ENCODE measurements at regions not wholly inside any gene's neighbourhood (a gene's known extent, or its start where the extent isn't known, plus 50 kb on each side); places are given as distances from the start of the nearest gene placed in this dataset.

DNA sequence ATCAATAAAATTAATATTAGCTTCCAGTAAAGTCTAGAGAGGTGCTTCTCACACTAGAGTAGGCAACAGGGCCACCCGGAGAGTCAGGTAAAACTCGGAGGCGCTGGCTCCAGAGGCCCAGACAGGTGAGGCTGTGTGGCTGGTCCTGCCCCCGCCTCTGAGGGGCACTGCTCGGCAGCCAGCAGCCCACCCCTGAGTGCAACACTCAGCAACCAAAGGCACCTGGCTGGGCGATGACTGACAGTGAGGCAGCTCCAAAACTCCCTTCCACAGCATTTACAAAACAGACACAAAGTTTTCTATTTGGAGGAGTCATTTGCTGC lies 138.8 kb upstream of the ID2 start:
- Histone ChIP-seq H3K9me3 (ENCODE audit: low read depth, low read length, poor library complexity, severe bottlenecking) (no peaks in the 10 kb centered on the region), H3K4me1 (ENCODE audit: insufficient read depth, low read length, poor library complexity, severe bottlenecking) (no peaks in the 10 kb centered on the region), H3K27me3 (replicated peaks; ENCODE audit: insufficient read depth, low read depth, low read length, poor library complexity) (no peaks in the 10 kb centered on the region), H3K36me3 (ENCODE audit: insufficient read depth, low read length, poor library complexity, severe bottlenecking) (no peaks in the 10 kb centered on the region), H3K27ac (ENCODE audit: low read depth, low read length, poor library complexity, severe bottlenecking) (no peak overlapping the region), H3K4me3 (ENCODE audit: low read depth, low read length, poor library complexity, severe bottlenecking) (no peak overlapping the region)
- BruUV-seq (replicated peaks), result no TSS peak
- no peak for TF ChIP-seq EZH2 (IDR thresholded peaks at IDR 0.05; ENCODE audit: borderline replicate concordance, low read depth, low read length, poor library complexity, severe bottlenecking)
- TF ChIP-seq, protein P1, sequence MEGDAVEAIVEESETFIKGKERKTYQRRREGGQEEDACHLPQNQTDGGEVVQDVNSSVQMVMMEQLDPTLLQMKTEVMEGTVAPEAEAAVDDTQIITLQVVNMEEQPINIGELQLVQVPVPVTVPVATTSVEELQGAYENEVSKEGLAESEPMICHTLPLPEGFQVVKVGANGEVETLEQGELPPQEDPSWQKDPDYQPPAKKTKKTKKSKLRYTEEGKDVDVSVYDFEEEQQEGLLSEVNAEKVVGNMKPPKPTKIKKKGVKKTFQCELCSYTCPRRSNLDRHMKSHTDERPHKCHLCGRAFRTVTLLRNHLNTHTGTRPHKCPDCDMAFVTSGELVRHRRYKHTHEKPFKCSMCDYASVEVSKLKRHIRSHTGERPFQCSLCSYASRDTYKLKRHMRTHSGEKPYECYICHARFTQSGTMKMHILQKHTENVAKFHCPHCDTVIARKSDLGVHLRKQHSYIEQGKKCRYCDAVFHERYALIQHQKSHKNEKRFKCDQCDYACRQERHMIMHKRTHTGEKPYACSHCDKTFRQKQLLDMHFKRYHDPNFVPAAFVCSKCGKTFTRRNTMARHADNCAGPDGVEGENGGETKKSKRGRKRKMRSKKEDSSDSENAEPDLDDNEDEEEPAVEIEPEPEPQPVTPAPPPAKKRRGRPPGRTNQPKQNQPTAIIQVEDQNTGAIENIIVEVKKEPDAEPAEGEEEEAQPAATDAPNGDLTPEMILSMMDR (conservative IDR thresholded peaks at IDR 0.05; ENCODE audit: low read depth, low read length), result no peak
- DNase-seq (ENCODE audit: low spot score), result no peak
- intact Hi-C loops (cut with micrococcal nuclease; ENCODE audit: unreplicated experiment), result no loop called here
- ChIA-PET CTCF (no interaction called here), POLR2A (ENCODE audit: low non-redundant PET) (no interaction called here)

DNA sequence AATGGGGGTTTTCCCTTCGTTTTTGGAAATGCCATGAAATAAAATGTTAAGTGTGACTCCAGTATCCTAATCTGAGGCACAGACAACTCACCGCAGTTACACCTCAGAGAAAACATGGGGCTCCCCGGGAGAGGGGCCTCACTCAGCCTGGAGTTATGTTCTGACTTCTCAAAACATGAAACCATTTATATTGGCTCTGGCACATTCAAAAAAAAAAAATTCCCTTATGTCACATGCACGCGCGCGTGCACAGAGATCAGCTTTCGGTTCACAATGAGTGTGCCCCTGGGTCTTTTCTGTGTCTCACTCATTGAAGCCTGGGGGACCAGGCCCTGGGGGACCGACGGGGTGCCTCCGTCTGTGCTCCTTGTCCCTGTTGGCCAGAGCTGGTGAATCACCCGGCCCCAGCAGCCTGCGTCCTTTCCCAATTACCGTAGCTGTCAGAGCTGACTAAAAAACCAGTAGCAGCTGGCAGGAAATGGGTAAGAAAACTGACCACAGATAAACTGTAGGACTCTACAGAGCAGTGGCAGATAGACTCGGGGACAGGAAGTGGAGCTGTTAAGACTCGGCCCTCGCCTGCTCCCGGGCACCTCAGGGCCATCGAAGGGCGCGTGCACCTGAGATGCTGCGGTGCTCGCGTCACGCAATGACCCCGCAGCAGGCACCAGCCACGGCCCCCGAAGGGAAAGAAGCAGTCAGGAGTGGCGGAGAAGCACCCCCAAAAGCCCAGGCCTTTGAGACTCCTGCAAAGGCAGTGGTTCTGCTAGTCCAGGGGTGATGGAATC lies 138.3 kb upstream of the ID2 start:
- CTCF ChIA-PET, result no interaction called here
- intact Hi-C loops (cut with micrococcal nuclease; ENCODE audit: unreplicated experiment), result no loop called here
- Histone ChIP-seq H3K27me3 (replicated peaks; ENCODE audit: insufficient read depth, low read depth, low read length, poor library complexity) (no peaks in the 10 kb centered on the region), H3K4me3 (ENCODE audit: low read depth, low read length, poor library complexity, severe bottlenecking) (no peak overlapping the region), H3K4me1 (ENCODE audit: insufficient read depth, low read length, poor library complexity, severe bottlenecking) (no peaks in the 10 kb centered on the region), H3K27ac (ENCODE audit: low read depth, low read length, poor library complexity, severe bottlenecking) (no peak overlapping the region), H3K9me3 (ENCODE audit: low read depth, low read length, poor library complexity, severe bottlenecking) (no peaks in the 10 kb centered on the region), H3K36me3 (ENCODE audit: insufficient read depth, low read length, poor library complexity, severe bottlenecking) (no peaks in the 10 kb centered on the region)
- POLR2A ChIA-PET (ENCODE audit: low non-redundant PET), result no interaction called here
- no peak for DNase-seq (ENCODE audit: low spot score)
- TF ChIP-seq, protein P1 (conservative IDR thresholded peaks at IDR 0.05; ENCODE audit: low read depth, low read length), result no peak
- no peak for TF ChIP-seq EZH2 (IDR thresholded peaks at IDR 0.05; ENCODE audit: borderline replicate concordance, low read depth, low read length, poor library complexity, severe bottlenecking)
- BruUV-seq (replicated peaks), result no TSS peak

DNA sequence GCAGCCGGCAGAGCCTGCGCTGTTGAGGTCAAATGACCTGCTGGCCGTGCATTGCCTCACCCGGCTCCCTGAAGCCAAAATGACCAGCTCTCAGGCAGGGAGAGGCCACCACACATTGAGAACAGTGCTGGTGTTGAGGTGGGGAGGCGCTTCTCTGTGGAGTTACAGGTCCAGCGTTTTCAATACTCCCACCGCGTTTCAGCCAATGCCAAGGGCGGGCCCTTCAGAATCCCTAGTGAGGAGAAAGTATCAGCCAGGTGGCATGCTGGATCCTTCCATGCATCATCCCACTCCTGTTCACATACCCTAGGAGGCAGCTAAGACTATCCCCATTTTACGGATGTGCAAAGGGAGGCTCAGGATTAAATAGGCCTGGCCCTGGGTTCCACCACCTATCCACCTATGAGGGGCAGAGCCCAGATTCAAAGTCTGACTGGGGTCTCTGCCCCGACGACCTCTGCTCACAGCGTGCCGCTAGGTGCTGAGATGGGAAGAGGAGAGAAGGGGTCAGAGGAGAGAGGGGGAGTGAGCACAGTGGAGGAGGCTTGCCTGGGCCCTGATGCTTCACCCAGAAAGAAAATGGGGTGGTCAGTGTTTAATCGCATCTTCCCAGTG lies 137.6 kb upstream of the ID2 start:
- DNase-seq (ENCODE audit: low spot score), result no peak
- Histone ChIP-seq H3K27ac (ENCODE audit: low read depth, low read length, poor library complexity, severe bottlenecking) (no peak overlapping the region), H3K27me3 (replicated peaks; ENCODE audit: insufficient read depth, low read depth, low read length, poor library complexity) (no peaks in the 10 kb centered on the region), H3K4me3 (ENCODE audit: low read depth, low read length, poor library complexity, severe bottlenecking) (no peak overlapping the region), H3K36me3 (ENCODE audit: insufficient read depth, low read length, poor library complexity, severe bottlenecking) (no peaks in the 10 kb centered on the region), H3K4me1 (ENCODE audit: insufficient read depth, low read length, poor library complexity, severe bottlenecking) (no peaks in the 10 kb centered on the region), H3K9me3 (ENCODE audit: low read depth, low read length, poor library complexity, severe bottlenecking) (no peaks in the 10 kb centered on the region)
- intact Hi-C loops (cut with micrococcal nuclease; ENCODE audit: unreplicated experiment), result no loop called here
- ChIA-PET CTCF (no interaction called here), POLR2A (ENCODE audit: low non-redundant PET) (no interaction called here)
- TF ChIP-seq, protein P1 (conservative IDR thresholded peaks at IDR 0.05; ENCODE audit: low read depth, low read length), result no peak
- TF ChIP-seq EZH2 (IDR thresholded peaks at IDR 0.05; ENCODE audit: borderline replicate concordance, low read depth, low read length, poor library complexity, severe bottlenecking), result no peak
- no TSS peak for BruUV-seq (replicated peaks)
